Hematopoietic multipotent progenitor cell treated with erythropoietin and hydrocortisone succinate and interleukin-3 and kit ligand, for 4 days (in vitro differentiated cells): ENCODE measurements at regions not wholly inside any gene's neighbourhood (a gene's known extent, or its start where the extent isn't known, plus 50 kb on each side); places are given as distances from the start of the nearest gene placed in this dataset.
"Not testable (repeated sequence)": the region's sequence is repeated elsewhere in the genome, so short reads cannot be mapped to it uniquely, and the experiment has no call there.

Source experiments
- DNase-seq: peaks from one replicate; pipeline ENCODE4 v3.0.0-alpha.2; 2015

DNA sequence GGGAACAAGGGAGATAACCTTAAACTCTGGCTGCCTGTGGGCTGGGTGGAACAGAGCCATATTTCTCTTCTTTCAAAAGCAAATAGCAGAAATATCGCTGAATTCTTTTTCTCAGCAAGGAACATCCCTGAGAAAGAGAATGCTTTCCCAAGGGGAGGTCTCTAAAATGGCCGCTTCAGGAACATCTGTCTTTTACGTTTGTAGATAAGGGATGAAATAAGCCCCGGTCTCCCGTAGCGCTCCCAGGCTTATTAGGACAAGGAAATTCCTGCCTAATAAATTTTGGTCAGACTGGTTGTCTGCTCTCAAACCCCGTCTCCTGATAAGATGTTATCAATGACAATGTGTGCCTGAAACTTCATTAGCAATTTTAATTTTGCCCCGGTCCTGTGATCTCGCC lies 340.6 kb upstream of the IGFBP3 start:
- not testable (repeated sequence) for DNase-seq

DNA sequence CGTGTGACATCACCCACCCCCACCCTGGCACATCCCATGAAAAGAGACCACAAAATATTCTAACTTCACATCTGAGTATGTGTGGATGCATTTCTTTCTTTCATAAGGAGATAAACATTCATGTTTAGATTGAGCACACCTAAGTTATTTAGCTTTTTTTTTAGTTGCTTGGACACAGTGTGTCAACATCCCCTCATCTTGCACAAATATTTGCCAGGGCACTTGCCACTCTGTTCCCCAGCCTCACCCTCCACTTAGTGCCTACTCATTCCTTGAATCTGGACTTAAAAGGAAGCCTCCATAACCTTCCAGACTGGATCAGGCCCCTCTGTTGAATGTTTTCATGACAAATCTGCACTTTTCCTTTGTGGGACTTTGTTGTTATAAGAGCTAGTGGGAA lies 338.9 kb upstream of the IGFBP3 start:
- no peak for DNase-seq

DNA sequence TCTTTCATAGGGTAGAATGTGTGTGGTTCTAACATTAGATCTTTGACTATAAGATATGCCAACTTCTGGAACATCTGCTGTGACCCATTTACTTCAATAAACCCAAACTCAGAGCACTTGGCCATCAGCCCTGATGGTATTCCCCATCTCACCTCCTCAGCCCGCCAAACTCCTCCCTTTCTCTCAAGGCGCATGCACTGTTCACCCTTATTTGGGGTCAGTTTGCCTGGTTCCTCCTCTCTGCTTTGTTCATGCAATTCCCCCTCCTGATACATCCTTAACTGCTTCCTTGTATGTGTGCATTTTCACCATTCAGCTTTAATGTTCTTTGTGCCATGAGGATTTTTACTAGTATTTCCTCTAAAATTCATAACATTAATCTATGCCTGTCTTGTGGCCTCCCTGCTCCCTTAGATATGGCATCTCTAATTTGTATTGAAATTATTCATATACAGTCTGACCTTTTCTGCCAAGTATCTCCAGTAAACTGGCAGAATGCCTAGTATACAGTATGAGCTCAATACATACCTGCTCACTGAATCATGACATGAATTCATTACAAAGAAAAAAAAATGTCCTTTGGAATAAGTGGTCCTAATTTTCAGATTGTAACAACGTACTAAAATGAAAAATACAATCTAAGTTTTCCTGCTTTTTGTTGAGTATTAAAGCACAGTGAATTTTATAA lies 336.8 kb upstream of the IGFBP3 start:
- no peak for DNase-seq

DNA sequence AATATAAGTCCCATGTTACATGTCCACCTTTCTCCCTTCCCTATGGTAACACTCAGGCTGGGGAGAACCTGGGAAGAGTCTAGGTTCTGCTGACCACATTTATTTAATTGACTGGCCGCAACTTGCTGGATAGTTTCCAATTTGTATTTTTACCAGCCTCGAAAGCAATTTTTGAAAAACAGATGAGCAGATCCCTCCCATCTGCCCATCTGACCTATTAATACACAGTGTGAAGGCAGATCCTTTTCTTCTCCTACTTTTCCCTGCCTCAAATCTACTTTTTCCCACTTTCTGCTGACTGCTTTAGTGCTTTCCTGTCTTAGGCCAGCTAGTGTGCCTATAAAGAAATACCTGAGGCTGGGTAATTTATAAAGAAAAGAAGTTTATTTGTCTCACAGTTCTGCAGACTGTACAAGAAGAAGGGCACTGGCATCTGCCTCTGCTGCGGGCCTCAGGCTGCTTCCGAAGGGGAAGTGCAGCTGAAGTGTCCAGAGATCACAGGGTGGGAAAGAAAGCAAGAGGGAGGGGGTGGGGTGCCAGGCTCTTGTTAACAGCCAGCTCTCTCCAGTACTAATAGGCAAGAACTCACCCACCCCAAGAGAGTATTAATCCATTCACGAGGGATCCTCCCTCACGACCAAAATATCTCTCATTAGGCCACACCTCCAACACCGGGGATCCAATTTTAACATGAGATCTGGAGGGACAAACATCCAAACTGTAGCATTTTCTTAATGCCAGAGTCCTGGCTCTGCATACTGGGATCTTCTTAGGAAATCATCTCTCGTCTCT lies 336.0 kb upstream of the IGFBP3 start:
- DNase-seq = no peak

DNA sequence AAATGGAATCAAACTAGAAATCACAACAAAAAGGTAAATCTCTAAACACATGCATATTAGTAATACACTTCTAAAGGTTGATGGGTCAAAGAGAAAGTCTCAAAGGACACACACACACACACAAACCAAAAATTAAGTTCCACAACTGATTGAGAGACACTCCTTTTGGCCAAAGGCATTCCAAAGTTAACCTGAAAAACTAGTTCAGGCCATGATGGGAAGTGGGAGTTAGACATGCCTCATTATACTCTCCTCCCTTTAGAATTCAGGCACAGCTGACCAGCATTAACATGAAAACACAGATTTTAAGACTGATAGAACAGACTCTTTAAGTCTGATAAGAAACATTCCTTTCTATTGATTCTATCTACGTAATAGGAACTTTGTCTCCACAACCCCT lies 332.4 kb upstream of the IGFBP3 start:
- no peak for DNase-seq

DNA sequence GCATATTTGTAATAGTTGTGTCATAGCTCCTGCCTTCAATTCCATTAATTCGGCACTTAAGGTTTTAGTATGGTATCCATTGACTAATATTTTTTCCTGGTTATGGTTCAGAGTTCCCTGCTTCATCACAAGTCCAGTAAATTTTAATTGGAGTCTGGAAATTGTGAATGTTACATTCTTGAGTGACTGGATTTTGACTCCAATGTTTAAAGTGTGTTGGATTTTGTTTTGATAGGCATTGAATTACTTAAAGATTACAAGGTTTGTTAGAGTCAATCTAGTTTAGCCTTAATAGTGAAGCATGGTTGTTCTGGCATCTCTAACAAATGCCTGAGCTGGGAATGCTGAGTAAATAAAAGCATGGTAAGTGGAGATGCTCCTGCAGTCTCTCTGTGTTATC lies 326.6 kb upstream of the IGFBP3 start:
- DNase-seq = no peak

DNA sequence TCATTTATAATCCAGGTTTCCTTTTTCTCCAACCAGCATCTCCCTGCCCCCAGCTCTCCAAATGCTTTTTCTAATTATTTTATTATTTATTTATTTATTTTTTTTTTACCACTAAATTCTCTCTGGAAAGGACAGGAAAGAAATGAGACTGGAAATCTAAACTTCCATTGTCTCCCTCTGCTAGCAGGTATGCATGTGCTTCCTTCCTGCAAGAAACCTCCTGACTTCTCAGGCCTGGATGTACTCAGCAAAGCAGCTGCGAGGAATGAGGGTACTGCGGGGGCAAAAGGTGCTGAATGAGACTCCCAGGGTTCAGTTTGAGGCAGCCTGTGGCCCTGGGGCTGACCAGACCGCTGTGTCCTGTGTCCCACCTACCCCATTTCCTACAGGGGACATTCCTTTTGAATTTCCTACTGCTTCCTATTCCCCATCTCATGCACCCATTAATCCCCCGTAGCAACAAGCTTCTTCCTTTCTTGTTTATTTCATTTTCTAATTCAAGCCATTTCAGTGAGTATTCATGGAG lies 324.6 kb upstream of the IGFBP3 start:
- DNase-seq = no peak

DNA sequence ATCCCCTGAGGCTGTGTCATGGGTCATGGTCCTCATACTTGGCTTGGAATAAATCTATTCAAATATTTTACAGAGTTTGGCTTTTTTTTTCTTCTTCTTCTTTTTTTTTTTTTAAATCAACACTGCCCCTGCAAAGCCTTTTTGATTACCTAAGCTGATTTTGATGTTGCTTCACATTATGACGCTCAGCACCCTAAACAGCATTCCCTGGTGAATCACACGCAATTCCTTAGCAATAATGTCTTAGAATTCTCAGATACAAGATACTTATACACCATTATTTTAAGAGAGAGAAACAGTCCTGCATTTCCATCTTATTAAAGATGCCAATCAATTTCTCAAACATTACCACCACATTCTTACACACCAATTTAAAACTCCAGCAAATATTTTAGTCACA lies 323.7 kb upstream of the IGFBP3 start:
- DNase-seq = no peak

DNA sequence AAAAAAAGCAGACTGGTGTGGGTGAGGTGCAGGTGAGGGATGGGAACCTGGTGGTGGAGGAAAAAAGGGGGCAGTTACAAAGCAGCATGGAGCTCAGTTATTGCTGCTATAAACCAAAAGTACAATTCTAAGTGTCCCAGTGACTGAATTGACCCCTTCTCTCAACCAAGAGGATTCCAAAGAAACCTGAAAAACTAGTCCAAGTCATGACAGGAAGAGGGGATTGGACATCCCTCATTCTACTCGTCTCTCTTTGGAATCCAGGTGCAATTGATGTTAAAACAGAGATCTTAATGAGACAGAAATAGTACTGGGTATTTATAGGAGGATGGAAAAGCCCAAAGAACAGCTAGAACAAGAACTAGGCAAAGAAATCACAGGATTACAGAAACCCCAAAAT lies 322.3 kb upstream of the IGFBP3 start:
- DNase-seq = no peak

DNA sequence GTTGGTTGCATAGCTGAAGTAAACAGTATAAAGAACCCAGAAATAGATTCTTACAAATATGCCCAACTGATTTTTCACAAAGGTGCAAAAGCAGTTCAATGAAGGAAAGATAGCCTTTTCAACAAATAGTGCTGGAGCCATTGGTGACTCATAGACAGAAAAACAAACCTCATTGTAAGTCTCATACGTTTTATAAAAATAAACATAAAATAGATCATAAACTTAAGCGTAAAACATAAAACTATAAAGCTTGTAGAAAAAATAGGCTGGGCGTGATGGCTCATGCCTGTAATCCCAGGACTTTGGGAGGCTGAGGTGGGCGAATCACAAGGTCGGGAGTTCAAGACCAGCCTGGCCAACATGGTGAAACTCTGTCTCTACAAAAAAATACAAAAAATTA lies 318.8 kb upstream of the IGFBP3 start:
- no peak for DNase-seq

DNA sequence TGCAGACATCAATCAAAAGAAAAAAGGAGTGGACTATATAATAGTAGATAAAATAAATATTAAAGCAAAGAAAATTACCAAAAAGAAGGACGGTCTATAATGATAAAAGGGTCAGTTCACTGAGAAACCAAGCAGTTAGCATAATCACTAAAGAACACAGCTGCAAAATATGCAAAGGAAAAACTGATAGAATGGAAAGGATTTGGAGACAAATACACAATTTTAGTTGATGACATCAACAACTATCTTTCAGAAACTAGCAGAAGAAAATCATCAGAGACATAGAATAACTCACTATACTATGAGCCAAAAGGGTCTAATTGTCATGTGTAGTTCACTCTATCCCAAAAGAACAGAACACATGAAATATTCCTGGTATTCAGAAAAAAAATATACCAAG lies 316.4 kb upstream of the IGFBP3 start:
- no peak for DNase-seq

DNA sequence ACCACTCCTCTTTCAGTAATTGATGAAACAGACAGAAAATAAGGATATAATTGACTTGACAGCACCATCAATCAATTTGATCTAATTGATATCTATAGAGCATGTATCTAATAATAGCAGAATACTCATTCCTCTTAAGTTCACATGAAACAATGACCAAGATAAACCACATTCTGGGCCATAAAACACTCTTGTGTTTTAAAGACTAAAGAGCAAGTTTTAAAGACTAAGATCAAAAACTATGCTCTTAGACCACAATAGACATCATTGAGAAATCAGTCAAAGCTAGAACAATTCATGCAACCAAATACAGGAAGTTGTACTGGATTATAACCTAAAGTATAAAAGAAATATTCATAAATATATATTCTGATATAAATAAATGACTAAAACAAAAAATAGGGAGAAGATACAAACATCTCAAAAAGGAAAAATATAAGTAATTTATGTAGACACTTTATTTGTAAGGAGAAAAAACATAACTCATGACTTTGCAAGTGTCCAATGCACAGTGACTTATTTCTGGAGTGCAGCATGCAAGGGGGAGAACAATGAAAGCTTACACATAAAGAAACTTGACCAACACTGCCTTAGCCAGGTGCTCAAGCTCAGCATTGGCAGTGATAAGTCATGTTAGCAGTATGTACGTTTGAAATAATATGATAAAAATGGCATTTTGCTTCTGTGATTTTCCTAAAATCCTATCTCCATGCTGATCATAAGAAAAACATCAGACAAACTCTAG lies 312.7 kb upstream of the IGFBP3 start:
- DNase-seq = no peak

DNA sequence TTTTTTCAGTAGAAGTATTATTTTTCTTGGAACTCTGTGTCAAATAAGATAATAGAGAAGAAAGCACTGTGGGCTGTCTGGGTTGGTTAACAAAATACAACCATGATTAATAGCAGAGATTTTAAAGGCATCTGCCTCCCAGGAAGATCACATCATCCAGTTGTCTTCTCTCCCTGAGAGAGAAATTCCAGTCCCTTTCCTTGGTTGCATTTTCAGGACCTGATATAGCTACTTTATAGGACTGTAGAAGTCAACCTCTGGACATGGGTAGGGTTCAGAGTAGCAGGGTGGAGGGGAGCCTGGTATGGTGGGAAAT lies 309.9 kb upstream of the IGFBP3 start:
- DNase-seq = no peak

DNA sequence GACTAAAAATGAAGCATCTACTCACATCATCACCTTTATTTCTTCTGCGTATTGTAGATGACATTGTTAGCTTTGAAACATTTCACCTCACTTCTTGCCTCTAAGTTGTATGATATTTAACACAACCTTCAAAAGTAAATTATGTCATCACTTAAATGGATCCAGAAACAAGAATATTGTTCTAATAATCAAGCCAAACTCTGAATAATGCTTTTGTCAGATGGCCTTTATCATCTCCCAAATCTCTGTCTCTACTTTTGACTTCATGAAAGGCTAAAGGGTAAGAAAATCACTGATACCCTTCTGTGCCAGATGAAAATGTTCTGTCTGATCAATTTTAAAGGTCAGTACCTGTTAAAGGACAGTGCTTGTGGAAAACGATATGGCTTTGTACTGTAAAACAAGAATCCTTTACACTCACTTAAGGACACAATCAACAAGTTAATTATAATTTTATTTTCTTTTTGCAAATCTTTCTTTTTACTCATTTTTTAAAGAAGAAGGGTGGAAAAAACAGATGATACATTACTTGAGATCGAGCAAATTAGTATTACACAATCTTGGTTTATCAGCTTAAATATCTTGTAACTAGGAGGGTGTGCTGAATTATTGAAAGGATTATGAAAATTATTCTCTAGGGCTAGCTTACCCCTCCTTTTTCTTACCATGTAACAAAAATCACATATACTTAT lies 309.4 kb upstream of the IGFBP3 start:
- DNase-seq = no peak

DNA sequence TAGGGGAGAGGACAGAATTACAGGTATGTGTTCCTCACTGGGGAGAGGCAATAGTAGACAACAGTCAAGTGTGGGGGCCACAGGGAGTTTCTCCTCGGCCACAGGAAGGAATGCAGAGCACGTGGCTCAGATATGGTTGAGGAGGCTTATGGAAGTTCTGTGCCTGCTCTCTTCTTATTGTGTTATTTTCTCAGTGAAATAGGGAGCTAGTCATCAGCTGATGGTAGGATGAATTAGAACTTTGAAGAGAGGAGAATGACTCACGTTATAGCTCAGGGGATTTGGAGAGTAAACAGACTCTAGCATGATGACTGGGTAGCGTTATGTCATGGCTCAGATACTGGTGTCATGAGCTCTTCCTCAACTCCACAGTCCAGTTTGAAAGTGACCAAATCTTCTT lies 308.3 kb upstream of the IGFBP3 start:
- DNase-seq = no peak

DNA sequence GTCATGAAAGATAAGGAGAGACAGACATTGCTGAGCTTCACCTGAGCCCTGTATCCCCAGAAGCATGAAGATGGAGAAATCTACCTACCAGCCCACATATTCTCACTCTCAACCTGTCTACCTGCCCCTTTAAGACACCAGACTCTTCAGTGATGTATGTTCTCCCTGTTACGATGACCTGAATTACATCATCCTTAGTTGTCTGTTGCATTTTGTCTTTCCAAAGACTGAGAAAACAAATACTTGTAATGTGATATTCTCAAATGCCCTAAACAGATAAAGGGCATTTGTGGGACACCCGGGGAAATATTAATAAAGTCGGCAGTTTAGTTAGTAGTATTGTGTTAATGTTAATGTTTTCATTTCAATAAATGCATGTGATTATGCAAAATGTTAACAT lies 305.8 kb upstream of the IGFBP3 start:
- no peak for DNase-seq

DNA sequence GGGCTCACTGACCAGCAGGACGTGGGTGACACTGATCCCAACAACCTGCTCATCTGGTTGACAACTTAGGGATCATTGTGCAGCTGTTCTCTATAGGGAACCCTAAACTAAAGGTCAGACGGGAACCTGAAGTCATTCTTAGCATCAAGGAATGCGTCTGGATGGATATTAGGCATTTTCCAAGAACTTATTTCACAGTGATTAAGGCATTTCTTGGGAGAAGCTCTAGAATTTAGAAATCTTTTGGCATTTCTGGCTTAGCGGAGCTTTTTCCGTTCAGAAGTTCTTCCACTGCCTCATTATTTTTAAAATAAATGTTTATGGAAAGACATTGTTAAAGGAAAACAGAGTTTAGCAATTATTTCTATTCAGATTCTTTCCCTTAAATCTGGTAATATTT lies 303.3 kb upstream of the IGFBP3 start:
- no peak for DNase-seq

DNA sequence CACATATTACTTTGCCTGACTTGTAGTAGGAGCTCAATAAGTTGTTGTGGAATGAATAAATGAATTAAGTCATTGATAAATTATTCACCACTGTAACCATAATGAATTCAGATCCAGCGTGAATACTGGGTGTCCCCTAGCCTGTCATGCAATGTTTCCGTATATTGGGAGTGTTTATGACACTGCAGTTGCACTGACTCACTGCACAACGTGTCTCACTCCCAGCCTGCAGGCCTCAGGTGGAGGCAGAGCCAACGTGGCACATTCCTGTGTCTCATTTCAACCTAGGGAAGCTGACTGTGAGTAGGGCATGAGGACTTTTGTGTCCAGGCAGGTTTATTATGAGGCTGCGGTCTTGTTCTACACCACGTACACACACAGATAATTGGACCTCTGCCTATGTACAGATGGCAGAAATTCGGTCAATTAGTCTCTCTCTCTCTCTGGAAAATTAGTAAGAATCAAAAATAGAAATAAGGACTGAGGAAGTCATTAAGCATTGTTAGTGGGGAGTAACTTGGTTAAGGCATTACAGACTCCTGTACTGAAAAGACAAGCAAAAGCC lies 299.1 kb upstream of the IGFBP3 start:
- DNase-seq = no peak

DNA sequence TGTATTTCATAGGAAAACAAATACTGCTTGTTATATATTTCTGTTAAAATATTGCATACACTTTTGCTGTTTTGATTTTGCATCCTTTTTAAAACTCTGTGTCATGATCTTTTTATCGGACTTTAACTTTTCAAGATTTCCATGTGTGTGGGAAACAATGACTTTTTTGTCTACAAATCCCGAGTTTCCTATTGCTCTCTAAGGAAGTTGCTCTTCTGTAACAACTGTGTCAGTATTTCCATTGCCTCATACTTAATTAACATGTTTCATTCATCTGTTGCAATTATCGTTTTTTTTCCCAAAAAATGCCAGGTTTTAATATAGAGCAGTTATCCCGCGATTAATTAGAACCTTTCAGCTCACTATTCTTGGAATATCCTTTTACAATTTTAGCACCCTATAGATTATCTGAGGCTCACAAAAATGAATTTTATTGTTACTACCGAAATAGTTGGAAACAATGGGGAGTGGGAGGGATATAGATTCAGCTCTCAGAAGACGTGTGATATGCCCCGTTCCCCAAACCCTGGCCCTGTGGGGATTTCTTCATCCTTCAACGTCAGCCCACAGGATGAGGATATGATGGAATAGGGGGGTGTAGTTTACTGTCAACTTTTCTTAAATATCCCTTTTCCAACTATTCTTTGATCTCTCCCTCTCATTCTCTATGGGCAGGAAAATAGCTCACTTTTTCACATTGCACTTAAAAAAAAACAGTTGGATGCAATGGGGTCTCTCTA lies 297.6 kb upstream of the IGFBP3 start:
- DNase-seq = no peak

DNA sequence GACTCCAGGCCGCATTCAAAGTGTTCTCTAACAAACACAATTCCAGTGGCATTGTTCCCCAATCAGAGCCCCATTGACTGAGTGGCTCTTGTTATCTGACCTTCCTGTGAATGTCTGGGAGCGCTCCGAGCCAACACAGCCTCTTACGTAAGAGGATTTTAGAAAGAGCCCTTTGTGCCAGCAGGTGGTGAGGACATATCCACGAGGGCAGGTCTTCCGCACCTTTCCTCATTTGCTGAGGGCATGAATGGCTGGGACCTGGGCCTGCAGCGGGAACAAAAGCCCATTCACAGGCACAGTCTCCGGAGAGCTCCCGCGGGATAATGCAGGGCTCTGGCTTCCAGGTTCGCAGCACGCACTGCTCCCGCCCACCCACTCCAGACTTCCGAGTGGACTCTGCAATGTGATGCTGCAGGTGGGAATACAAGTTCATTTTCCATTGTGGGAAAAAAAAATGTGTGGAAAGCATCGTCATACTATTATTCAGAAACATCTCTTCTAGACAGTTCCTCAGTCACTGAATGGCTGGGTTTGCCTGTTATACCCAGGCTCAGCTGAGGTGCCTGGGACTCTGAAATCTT lies 295.0 kb upstream of the IGFBP3 start:
- no peak for DNase-seq

DNA sequence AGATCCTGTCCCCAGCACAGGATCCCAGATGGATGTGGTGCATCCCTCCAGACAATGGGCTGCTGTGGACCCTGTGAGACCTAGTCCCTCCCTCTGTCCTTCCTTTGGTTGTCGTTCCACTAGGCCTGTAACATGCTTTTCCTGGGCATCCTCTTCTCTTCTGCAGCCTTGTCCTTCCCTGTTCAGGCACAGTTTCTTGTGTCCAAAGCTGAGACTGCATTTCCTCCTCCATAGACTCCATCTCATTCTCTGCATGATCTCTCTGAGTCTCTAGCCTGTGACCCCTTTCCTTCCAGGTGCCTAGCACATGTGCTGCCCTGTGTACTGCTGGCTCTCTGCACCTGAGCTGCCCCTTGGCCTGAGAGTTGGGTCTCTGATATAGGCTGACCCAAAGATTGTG lies 293.5 kb upstream of the IGFBP3 start:
- DNase-seq = no peak

DNA sequence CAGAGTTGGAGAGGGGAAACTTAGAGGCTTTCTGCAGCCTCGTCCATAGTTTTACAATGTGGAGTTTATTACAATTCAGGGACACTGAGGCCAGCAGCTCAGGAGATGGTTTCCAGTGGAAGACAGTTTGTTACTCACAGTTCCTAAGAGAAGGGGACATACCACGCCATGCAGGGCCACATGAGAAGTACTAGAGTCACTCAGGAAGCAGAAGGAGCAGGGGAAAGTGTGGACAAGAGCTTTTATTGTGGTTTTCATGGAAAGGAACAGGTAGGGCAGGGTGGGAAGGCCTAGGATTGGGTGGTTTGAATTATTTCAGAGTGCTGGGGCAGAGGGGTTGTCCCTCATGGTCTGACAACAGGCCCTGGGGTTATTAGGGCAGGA lies 292.1 kb upstream of the IGFBP3 start:
- DNase-seq = no peak
